HAP-1 (cell line): ENCODE measurements at regions not wholly inside any gene's neighbourhood (a gene's known extent, or its start where the extent isn't known, plus 50 kb on each side); places are given as distances from the start of the nearest gene placed in this dataset.

Experiments
- DNase-seq, 2 experiments: peaks; one replicate each; pipeline ENCODE4 v3.0.0-alpha.2; 2016 to 2020; ENCODE audit warnings: low spot score in 2 of 2
- H3K27me3 ChIP-seq: fragments of 250-450 bp; sonication (Bioruptor Pico); 2 replicates; pipeline ENCODE4 v1.5.1; 2020; ENCODE audit warnings: low read depth, mild to moderate bottlenecking, moderate library complexity
- H3K36me3 ChIP-seq: fragments of 250-450 bp; sonication (Bioruptor Pico); replicated peaks from 2 replicates; pipeline ENCODE4 v1.5.1; 2020; ENCODE audit warnings: mild to moderate bottlenecking
- H3K4me1 ChIP-seq: fragments of 250-450 bp; sonication (Bioruptor Pico); 2 replicates; pipeline ENCODE4 v1.5.1; 2020; ENCODE audit warnings: mild to moderate bottlenecking
- H3K4me3 ChIP-seq: fragments of 250-450 bp; sonication (Bioruptor Pico); 2 replicates; pipeline ENCODE4 v1.5.1; 2020; ENCODE audit warnings: mild to moderate bottlenecking, moderate library complexity
- H3K9me3 ChIP-seq: fragments of 250-450 bp; sonication (Bioruptor Pico); 2 replicates; pipeline ENCODE4 v1.5.1; 2020; ENCODE audit warnings: mild to moderate bottlenecking, moderate library complexity
- in situ Hi-C: fragments of 300-500 bp; cut with MboI; formaldehyde crosslinking; loops from 3 replicates; pipeline ENCODE4 v1.14.3; 2020; ENCODE audit warnings: low sequenced_read_pairs, inconsistent platforms, mixed read lengths

- H3K4me3 ChIP-seq: no peak overlapping the region
- H3K27me3 ChIP-seq: no peaks in the 10 kb centered on the region
- DNase-seq: no peak
- H3K36me3 ChIP-seq: no peaks in the 10 kb centered on the region
- H3K4me1 ChIP-seq: no peaks in the 10 kb centered on the region
- no peaks in the 10 kb centered on the region for H3K9me3 ChIP-seq
- in situ Hi-C loops: no loop called here
Observed at GRCh38 chr6:19100752-19101151, 713.6 kb downstream of the RNF144B start.

- H3K36me3 ChIP-seq: no peaks in the 10 kb centered on the region
- H3K4me1 ChIP-seq: no peaks in the 10 kb centered on the region
- no peak overlapping the region for H3K4me3 ChIP-seq
- DNase-seq: no peak
- no peaks in the 10 kb centered on the region for H3K27me3 ChIP-seq
- in situ Hi-C loops: no loop called here
- no peaks in the 10 kb centered on the region for H3K9me3 ChIP-seq
Observed at GRCh38 chr6:19102936-19103335, 715.8 kb downstream of the RNF144B start.

DNA sequence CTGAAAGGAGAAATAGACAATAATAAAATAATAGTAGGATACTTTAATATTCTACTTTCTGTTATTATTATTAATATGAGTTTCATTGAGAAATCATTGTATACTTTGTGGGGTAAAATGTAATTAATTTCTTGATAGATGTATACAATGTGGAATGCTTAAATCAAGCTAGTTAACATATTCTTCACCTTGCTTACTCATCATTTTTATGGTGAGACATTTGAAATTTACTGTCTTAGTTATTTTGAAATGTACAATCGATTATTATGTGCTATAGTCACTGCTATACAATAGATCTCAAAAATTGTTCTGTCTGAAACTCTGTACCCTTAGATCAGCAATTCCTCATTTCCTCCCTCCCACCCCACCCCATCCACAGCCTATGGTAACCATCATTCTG, 720.3 kb downstream of the RNF144B start:
- Histone ChIP-seq H3K36me3 (no peaks in the 10 kb centered on the region), H3K27me3 (no peaks in the 10 kb centered on the region), H3K9me3 (no peaks in the 10 kb centered on the region), H3K4me3 (no peak overlapping the region), H3K4me1 (no peaks in the 10 kb centered on the region)
- in situ Hi-C loops: no loop called here
- no peak for DNase-seq

DNA sequence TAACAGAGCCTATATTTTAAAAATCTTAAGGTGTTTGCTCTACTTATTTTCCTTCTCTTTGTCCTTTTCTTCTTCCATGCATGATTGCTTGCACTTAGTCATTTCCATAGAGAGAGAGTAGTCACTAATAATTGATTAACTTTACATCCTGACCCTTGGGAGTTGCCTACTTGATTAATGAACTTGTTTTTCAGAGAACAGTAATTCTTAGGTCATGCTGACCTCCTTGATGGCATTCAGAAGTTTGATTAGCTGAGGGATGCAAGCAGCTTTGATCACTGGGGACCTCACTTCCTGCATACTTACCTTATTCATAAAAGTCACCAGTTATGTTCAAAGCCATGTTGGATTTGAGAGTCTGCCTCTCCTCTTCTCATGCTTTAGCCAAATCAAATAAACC, 715.6 kb upstream of the ID4 start:
- H3K27me3 ChIP-seq: no peaks in the 10 kb centered on the region
- no peak for DNase-seq
- H3K9me3 ChIP-seq: no peaks in the 10 kb centered on the region
- no peaks in the 10 kb centered on the region for H3K36me3 ChIP-seq
- in situ Hi-C loops: no loop called here
- no peaks in the 10 kb centered on the region for H3K4me1 ChIP-seq
- H3K4me3 ChIP-seq: no peak overlapping the region

GRCh38 chr6:19127081-19127480, 710.1 kb upstream of the ID4 start:
- in situ Hi-C loops: no loop called here
- no peaks in the 10 kb centered on the region for H3K36me3 ChIP-seq
- no peaks in the 10 kb centered on the region for H3K27me3 ChIP-seq
- no peak overlapping the region for H3K4me3 ChIP-seq
- no peak for DNase-seq
- no peaks in the 10 kb centered on the region for H3K4me1 ChIP-seq
- no peaks in the 10 kb centered on the region for H3K9me3 ChIP-seq

DNA sequence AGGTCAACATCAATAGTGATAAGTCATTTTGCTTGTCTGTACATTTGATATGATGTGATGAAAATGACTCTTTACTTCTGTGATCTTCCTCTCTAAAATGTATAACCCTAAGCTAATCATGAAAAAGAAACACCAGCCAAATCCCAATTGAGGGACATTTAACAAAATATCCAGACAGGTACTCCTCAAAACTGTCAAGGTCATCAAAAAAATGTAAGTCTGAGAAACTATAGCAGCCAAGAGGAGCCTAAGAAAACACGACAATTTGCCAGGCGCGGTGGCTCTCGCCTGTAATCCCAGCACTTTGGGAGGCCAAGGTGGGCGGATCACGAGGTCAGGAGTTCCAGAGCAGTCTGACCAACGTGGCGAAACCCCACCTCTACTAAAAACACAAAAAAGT, 708.5 kb upstream of the ID4 start:
- Histone ChIP-seq H3K36me3 (no peaks in the 10 kb centered on the region), H3K4me1 (no peaks in the 10 kb centered on the region), H3K9me3 (no peaks in the 10 kb centered on the region), H3K27me3 (no peaks in the 10 kb centered on the region), H3K4me3 (no peak overlapping the region)
- DNase-seq: no peak
- in situ Hi-C loops: no loop called here

DNA sequence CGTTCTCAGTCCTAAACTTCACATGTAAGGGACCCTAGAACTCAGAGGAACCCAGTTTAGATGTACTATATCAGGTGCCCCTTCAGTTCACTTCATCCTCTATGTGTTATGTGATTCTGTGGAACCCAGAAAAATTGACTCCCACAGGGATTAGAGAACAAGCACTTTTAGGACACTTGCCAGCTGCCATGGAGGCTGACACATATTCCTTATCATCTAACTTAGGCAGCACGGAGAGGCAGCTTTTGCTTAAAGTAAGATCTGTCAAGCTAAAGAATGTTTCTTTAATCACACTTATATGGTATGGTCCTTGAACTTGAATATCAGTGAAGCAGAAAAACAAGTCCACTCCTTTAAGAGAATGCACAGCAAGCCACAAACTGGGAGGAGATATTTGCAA, 701.5 kb upstream of the ID4 start:
- in situ Hi-C loops: no loop called here
- H3K36me3 ChIP-seq: no peaks in the 10 kb centered on the region
- H3K4me1 ChIP-seq: no peaks in the 10 kb centered on the region

GRCh38 chr6:19137505-19137904, 699.7 kb upstream of the ID4 start:
- H3K4me1 ChIP-seq: no peaks in the 10 kb centered on the region
- in situ Hi-C loops: no loop called here
- H3K9me3 ChIP-seq: no peaks in the 10 kb centered on the region
- H3K27me3 ChIP-seq: no peaks in the 10 kb centered on the region
- H3K36me3 ChIP-seq: no peaks in the 10 kb centered on the region
- no peak overlapping the region for H3K4me3 ChIP-seq
- no peak for DNase-seq

More for the DNA sequence above, 701.5 kb upstream of the ID4 start:
- no peaks in the 10 kb centered on the region for H3K9me3 ChIP-seq
- H3K4me3 ChIP-seq: no peak overlapping the region
- H3K27me3 ChIP-seq: no peaks in the 10 kb centered on the region
- DNase-seq: no peak

GRCh38 chr6:19142275-19142674, 694.9 kb upstream of the ID4 start:
- Histone ChIP-seq H3K9me3 (no peaks in the 10 kb centered on the region), H3K4me3 (no peak overlapping the region), H3K27me3 (no peaks in the 10 kb centered on the region), H3K4me1 (no peaks in the 10 kb centered on the region), H3K36me3 (no peaks in the 10 kb centered on the region)
- in situ Hi-C loops: no loop called here
- no peak for DNase-seq

DNA sequence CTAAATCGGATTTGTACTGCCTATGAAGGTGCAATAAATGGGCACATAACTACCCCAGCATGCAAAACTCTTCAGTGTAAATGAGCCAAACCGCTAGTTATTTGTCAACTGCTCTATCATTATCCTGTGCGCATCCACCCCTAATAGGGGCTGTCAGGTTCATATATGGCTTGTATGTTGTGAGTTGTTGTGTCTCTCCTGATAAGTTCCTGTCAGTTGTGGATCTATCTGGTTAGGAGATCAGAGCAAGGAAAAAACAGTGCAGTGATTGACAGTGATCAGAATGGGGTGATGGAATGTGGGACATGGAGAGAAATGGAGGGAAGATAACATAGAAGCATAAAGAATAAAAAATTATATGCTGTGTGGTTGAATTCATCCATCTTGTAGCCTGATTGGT, 686.9 kb upstream of the ID4 start:
- H3K4me1 ChIP-seq: no peaks in the 10 kb centered on the region
- no peak overlapping the region for H3K4me3 ChIP-seq
- H3K9me3 ChIP-seq: no peaks in the 10 kb centered on the region
- in situ Hi-C loops: no loop called here
- H3K27me3 ChIP-seq: no peaks in the 10 kb centered on the region; the same call in 1 of the 2 replicates
- DNase-seq: no peak
- H3K36me3 ChIP-seq: no peaks in the 10 kb centered on the region

DNA sequence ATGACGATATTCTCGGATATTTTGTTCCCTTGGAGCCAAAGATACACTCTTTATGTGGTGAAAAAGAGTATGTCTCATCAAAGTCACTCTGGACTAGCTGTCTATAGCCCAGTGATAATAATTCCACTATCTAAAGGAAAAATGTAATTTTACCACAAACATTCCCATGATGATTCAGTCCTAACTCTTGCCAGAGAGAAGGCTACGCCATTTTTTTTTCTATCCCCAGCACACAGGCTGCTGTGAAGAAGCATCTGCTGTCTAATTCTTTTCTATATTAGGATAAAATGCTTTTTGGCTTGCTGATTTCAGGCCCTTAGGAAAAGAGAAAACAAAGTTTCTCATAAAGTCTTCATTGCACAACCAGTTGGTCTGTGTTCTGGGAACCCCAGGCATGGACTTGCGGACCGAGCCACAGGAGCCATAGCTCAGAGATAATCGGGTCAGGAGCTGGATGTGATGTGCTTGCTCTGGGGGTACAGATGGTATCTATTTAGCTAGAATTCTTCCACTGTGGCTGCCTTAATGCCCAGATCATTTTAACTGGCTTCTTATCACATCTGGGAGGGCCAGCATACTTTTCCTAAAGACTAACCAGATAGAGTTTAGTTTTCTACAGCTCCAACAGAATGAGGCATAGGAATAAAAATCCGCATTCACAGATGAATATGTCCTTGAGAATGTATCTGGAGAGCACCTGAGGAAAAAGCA, 683.7 kb upstream of the ID4 start:
- Histone ChIP-seq H3K9me3 (no peaks in the 10 kb centered on the region), H3K27me3 (no peaks in the 10 kb centered on the region), H3K36me3 (no peaks in the 10 kb centered on the region), H3K4me3 (no peak overlapping the region), H3K4me1 (no peaks in the 10 kb centered on the region)
- in situ Hi-C loops: no loop called here
- no peak for DNase-seq

DNA sequence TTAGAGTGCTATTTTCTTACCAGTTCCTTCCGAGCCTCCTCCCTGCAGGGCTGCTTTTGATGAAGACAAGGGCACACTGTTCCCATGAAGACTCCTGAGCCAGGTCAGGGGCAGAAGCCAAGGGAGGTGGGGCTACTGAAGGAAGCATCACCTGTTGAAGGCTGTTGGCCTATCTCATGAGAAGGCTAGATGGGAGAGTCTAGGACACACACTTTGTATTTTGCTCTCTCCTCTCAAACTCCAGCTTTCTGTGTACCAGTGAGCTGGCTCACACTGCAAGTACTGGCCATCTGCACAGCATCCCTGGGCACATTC, 683.2 kb upstream of the ID4 start:
- no peak overlapping the region for H3K4me3 ChIP-seq
- DNase-seq: no peak
- H3K9me3 ChIP-seq: no peaks in the 10 kb centered on the region
- H3K36me3 ChIP-seq: no peaks in the 10 kb centered on the region
- no peaks in the 10 kb centered on the region for H3K27me3 ChIP-seq
- in situ Hi-C loops: no loop called here
- no peaks in the 10 kb centered on the region for H3K4me1 ChIP-seq

GRCh38 chr6:19156443-19156842, 680.7 kb upstream of the ID4 start:
- Histone ChIP-seq H3K4me3 (no peak overlapping the region), H3K4me1 (no peaks in the 10 kb centered on the region), H3K27me3 (no peaks in the 10 kb centered on the region), H3K9me3 (no peaks in the 10 kb centered on the region), H3K36me3 (no peaks in the 10 kb centered on the region)
- no peak for DNase-seq
- in situ Hi-C loops: no loop called here

DNA sequence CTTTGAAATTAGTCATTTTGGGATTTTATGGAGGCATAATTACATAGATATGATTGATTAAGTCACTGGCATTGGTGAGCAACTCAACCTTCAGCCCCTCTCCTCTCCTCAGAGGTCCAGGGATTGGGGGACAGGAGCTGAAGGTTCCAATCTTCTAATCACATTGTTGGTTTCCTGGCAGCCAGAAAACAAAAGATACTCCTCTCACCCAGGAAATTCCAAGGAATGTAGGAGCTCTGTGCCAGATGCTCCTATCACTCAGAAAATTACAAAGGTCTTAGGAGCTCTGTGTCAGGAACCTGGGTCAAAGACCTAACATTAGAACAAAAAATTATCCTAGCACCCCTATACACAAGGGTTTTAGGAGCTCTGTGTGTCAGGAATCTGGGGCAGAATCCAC, 679.7 kb upstream of the ID4 start:
- no peaks in the 10 kb centered on the region for H3K27me3 ChIP-seq
- no peak overlapping the region for H3K4me3 ChIP-seq
- in situ Hi-C loops: no loop called here
- H3K36me3 ChIP-seq: no peaks in the 10 kb centered on the region
- H3K4me1 ChIP-seq: no peaks in the 10 kb centered on the region
- no peaks in the 10 kb centered on the region for H3K9me3 ChIP-seq
- no peak for DNase-seq

DNA sequence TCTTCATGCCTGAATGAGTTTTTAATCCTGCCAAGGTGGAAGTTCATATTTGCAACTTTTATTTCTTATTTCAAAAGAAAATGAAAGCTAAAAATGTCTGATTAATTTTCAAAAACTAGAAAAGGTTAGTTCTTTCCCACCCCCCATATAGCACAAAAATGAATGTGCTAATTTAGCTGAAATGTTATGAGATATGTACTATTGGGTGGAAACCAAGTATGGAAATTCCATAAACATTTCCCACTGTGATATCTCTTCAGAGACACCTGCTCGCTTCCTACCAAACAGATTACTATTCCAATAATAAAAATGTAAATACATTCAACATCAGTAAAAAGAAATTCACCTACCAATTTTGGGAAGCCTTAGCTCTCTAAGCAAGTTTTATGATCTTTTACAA, 678.6 kb upstream of the ID4 start:
- Histone ChIP-seq H3K9me3 (no peaks in the 10 kb centered on the region), H3K4me3 (no peak overlapping the region), H3K27me3 (no peaks in the 10 kb centered on the region), H3K4me1 (no peaks in the 10 kb centered on the region), H3K36me3 (no peaks in the 10 kb centered on the region)
- in situ Hi-C loops: no loop called here
- no peak for DNase-seq
